BJ (cell line): ENCODE measurements at regions not wholly inside any gene's neighbourhood (a gene's known extent, or its start where the extent isn't known, plus 50 kb on each side); places are given as distances from the start of the nearest gene placed in this dataset. TPM values are rescaled to one million over a fixed set of nuclear protein-coding genes. Genes with fewer than 3 reads are reported as not detected.
A peak's percentile ranks its signal among the peaks of the same experiment; 100 is the strongest.

Experiments
- CTCF ChIA-PET: fragments of 350-600 bp; formaldehyde crosslinking; extraction: SDS; loops from one replicate; lab custom pipeline; 2021; ENCODE audit warnings: antibody characterized with exemption, inconsistent platforms; lab: Yijun Ruan, JAX
- POLR2A ChIA-PET: fragments of 300-600 bp; sonication (Branson Sonifier 250); formaldehyde crosslinking; extraction: SDS; loops from one replicate; lab custom pipeline; 2021; ENCODE audit warnings: antibody characterized with exemption; lab: Charles Lee
- DNase-seq: peaks from one replicate; pipeline ENCODE4 v3.0.0-alpha.2; 2011; ENCODE audit warnings: low read depth
- H3K27me3 ChIP-seq: 2 replicates; pipeline ENCODE4 v1.6.0; 2011; ENCODE audit warnings: low read length; ENCODE audit not compliant: control insufficient read depth, insufficient read depth
- H3K36me3 ChIP-seq: 2 replicates; pipeline ENCODE4 v1.5.1; 2011; ENCODE audit warnings: low read length; ENCODE audit not compliant: control insufficient read depth, insufficient read depth
- H3K4me3 ChIP-seq: 2 replicates; pipeline ENCODE4 v1.5.1; 2011; ENCODE audit warnings: low read depth, mild to moderate bottlenecking, control low read depth, low read length
- small RNA-seq: library from RNA; depleted of rRNA; stranded (forward); fragments of <200 nt; gene quantifications from one replicate; pipeline ENCODE3, GENCODE V24; 2012; ENCODE audit warnings: low replicate concordance, low read depth; ENCODE audit not compliant: insufficient read length
- TF ChIP-seq, protein P1 (sequence below): IDR thresholded peaks from 2 replicates; pipeline ENCODE4 v1.5.1; 2011; ENCODE audit warnings: low read depth, mild to moderate bottlenecking, control low read depth, inconsistent platforms, low read length, moderate library complexity; ENCODE audit not compliant: insufficient read depth

DNA sequence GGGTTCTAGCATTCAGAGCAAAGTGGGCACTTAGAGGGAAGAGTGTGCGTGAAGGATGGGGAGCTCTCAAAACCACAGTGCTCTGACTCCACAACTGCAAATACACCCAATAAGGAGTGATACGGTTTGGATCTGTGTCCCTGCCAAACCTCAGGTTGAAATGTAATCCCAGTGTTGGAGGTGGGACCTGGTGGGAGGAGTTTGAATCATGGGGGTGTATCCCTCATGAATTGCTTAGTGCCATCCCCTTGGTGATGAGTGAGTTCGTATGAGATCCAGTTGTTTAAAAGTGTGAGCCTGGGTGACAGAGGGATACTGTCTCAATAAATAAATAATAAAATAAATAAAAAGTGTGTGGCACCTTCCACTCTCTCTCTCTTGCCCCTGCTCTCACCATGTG lies 50.3 kb upstream of the CCDC85A start:
- TF ChIP-seq, protein P1, sequence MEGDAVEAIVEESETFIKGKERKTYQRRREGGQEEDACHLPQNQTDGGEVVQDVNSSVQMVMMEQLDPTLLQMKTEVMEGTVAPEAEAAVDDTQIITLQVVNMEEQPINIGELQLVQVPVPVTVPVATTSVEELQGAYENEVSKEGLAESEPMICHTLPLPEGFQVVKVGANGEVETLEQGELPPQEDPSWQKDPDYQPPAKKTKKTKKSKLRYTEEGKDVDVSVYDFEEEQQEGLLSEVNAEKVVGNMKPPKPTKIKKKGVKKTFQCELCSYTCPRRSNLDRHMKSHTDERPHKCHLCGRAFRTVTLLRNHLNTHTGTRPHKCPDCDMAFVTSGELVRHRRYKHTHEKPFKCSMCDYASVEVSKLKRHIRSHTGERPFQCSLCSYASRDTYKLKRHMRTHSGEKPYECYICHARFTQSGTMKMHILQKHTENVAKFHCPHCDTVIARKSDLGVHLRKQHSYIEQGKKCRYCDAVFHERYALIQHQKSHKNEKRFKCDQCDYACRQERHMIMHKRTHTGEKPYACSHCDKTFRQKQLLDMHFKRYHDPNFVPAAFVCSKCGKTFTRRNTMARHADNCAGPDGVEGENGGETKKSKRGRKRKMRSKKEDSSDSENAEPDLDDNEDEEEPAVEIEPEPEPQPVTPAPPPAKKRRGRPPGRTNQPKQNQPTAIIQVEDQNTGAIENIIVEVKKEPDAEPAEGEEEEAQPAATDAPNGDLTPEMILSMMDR: no peak
- CTCF ChIA-PET: no interaction called here
- DNase-seq: no peak
- Histone ChIP-seq H3K27me3 (no peaks in the 10 kb centered on the region), H3K36me3 (no peaks in the 10 kb centered on the region), H3K4me3 (no peak overlapping the region)
- POLR2A ChIA-PET: no interaction called here

- no peaks in the 10 kb centered on the region for H3K36me3 ChIP-seq
- DNase-seq: no peak
- TF ChIP-seq, protein P1: no peak
- CTCF ChIA-PET: no interaction called here
- POLR2A ChIA-PET: no interaction called here
- H3K4me3 ChIP-seq: no peak overlapping the region
- H3K27me3 ChIP-seq: no peaks in the 10 kb centered on the region
Observed at GRCh38 chr2:56133931-56134629, 49.7 kb upstream of the CCDC85A start.

Small RNA genes lying in the stretch of these regions (small RNA-seq; reads per million reads assigned to genes)
- gene MIR216A: 0.63 reads per million
- gene MIR216B: not detected
- gene MIR217: 6.1 reads per million, percentile 67 among the genes with 10 or more reads in this experiment
